Stimulated activated CD4-positive, alpha-beta T cell treated with anti-CD3 and anti-CD28 coated beads, TNF-alpha, amount 100 ng/mL, for 1 hour (primary cell): ENCODE measurements at regions not wholly inside any gene's neighbourhood (a gene's known extent, or its start where the extent isn't known, plus 50 kb on each side); places are given as distances from the start of the nearest gene placed in this dataset.
"Not testable (repeated sequence)": the region's sequence is repeated elsewhere in the genome, so short reads cannot be mapped to it uniquely, and the experiment has no call there.

ENCODE experiments used
- DNase-seq, 3 donors: peaks; one replicate each; pipeline ENCODE4 v3.0.0-alpha.2; 2020; ENCODE audit warnings: low read depth in 3 of 3, low spot score in 1 of 3

DNA sequence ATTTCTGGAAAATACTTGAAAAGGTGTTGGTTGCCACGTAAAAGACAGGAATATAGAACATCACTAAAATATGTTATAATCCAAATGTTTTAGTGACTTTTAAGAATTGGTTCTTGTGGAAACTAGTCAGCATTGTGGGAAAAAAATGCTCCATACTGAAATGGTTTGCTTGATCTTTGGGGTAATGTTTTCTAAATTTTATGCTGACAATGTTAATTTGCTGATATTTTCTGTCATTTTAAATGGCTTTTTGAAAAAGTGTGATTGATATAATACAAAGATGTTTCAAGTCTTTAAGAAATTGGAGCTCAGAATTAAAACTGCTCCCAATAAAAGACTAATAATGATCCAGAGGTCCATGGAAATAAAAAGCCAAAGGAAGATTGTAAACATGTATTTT is 610.9 kb downstream of the ADGRL2 start:
- DNase-seq: no peak

DNA sequence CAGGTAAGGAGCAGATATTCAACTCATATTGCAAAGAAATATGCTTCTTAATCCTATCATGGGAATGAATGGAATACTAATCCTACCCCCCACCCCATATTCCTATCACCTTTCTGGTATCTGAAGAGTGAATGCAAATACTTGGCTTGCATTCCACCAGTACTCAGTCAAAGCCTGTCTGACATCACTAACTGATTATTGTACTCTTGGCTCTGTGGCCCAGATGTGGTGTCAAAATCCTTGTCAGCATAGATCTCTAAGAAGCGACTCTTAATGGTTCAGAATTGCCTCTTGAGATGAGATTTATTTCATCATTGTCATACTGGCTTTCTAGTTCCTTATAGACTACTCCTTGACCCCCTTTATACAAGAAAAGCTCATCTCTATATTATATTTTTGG is 604.6 kb downstream of the ADGRL2 start:
- DNase-seq: no peak

DNA sequence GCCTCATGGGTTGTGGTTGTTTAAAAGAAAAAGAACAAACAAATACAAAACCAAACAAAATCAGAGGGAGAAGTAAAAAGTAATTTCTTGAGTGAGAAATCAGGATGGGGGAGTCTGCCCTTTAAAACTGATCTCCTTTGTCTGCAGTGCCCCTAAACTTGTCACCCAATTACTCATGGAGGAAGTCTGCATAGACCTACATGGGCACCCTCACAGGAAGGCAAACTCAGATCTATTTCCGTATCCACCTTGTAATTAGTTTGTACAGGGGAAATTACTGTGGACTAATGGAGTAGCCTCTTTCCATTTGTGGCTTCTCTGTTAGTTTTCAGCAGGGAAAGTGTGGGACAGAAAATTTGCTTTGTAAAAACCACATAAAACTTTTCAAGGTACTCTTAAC is 600.4 kb downstream of the ADGRL2 start:
- DNase-seq: no peak

DNA sequence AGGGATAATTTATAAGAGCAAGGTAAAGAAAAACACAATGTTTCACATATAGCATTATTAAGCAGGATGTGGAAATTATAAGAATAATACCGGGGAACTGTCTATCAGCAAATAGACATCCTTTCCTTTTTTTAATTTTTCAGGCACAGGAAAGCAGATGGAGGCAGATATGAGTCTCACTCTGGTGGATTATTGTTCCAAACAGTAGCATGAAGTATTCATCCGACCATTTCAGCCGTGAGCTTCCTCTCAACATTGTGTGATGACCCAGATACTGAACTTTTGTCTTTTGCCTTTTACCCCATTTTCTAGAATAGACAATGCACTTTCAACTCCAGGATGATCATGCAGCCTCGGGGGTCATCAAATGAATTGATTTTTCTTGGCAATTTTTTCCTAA is 599.8 kb downstream of the ADGRL2 start:
- no peak for DNase-seq

DNA sequence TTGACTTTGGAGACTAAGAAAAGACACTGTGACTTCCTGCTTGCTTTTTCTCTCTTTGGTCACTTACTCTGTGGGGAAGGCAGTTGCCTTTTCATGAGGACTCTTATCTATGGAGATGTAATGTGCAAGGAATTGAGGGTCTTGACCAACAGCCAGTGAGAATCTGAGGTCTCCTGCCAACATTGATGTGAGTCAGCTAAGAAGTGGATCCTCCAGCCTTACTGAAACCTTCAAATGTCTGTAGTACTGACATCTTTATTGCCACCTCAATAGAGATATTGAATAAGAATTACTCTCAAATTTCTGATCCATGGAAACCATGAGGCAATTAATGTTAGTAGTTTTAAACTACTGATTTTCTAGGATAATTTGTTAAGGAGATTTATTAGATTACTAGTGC is 598.4 kb downstream of the ADGRL2 start:
- no peak for DNase-seq

DNA sequence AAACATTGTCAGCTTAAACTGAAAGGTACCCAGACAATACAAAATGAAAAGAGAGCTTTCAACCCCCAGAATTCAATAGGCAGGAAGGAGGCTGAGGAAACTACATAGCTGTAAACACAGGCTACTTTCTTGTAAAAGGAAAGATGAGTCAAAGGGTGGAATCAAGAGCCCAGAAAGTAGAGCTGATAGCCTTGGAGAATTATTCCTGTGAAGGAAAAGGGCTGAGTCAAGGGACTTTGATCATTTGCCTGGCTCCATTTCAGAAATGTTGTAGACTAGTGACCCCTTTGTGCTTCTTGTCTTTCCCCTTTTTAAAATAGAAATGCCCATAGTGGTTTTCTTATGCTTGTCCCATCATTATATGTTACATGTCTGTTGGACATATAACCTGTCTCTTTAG is 597.6 kb downstream of the ADGRL2 start:
- no peak for DNase-seq

DNA sequence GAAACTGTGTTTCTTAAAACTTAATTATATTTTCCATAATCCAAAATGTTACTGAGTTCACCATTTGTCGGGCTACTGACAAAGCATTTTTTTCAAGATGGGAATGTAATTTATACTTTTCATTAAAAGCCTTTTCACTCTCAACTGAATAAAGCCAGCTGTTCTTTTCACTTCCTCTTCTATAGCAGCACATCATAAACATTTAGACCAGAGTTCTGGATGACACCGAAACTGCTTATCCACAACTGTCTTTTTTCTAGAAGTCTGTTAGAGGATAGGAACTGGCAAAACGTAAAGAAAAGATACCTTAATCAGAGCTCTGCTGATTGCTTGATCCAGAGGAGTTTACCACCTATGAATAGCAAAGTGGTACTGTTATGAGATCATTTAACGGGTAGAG is 594.7 kb downstream of the ADGRL2 start:
- no peak for DNase-seq

DNA sequence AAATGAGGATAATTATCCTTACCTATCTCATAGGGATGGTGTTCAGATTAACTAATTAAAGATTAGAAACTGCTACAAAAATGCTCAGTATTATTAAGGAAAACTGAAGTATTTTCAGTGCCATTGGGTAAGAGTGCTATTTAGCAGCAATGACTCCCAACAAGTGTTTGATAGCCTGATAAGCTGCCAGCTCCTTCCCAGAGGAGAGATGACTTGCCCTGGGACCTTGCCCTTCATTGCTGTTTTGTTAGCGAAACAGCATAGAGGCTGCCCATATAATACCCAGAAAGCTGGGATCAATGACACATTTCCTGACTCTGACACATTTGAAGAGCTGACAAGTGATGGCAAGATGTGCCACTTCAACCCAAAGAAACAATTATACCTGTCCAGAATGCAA is 592.2 kb downstream of the ADGRL2 start:
- DNase-seq: no peak

DNA sequence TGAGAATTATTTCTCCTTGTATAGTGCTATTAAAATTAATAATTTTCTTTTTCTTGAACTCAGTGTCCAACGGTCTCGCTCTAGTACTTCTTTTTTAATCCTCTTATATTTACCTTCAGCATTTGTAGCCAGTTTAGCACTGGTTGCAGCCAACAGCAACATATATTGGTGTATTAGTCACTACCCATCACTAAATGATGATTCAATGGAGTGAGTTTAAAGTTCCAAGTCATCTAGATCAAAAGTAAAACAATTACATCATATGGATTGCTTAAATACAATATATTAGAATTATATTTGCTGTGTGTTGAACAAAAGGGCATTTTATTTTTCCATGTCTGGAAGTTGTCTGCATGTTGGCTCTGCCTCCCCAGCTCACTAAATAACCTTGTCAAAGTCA is 591.8 kb downstream of the ADGRL2 start:
- no peak for DNase-seq

DNA sequence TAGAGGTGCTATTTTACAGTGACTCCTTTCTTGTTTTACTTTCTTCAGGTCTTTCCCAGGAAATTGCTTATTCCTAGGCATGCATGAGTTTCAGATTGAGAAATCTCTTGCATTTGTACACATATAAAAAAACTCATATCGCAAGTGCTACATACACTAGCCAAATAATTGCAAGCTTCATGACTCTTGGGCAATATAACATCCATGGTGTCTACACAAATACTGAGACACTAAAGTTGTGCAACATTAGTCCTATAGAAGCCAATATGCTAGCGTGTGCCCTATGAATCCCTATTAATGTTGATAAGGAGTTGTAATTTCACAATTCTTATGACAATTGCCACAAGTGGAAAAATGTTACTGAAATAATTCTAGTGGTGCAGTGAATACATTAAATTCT is 591.0 kb downstream of the ADGRL2 start:
- no peak for DNase-seq

DNA sequence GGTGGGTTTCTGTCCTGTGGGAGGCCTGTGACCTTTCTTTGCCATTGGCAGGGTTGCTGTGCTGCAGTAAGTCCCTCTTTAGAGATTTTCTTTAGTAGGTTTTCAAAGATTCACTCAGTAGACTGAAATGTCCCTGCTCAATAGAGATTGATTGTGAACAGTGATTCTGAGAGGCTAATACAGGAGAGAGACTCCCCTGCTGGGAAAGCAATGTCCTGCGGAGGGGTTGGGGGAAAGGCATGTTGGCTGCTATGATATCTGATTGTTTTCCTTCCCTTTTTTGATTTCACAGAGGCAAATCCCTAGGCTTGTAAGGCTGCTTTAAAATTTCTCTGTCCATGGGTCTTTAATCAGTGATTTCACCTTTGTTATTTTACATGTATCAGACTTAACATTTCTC is 589.9 kb downstream of the ADGRL2 start:
- no peak for DNase-seq

DNA sequence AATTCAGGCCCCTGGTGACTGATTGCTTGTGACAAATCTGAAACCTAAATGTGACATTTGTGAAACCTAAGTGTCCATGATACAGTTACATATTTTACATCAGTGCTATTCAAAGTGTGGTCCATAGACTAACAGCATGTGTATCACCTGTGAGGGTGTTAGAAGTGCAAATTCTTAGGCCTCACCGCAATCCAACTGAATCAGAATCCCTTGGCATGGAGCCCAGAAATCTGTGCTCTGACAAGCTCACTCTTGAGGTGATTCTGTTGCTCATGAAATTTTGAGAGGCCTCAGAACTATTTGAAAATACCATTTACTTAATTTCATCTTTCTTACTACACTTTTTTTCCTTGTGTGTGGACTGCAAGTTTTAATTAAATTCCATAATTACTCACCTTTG is 587.9 kb downstream of the ADGRL2 start:
- DNase-seq: no peak

DNA sequence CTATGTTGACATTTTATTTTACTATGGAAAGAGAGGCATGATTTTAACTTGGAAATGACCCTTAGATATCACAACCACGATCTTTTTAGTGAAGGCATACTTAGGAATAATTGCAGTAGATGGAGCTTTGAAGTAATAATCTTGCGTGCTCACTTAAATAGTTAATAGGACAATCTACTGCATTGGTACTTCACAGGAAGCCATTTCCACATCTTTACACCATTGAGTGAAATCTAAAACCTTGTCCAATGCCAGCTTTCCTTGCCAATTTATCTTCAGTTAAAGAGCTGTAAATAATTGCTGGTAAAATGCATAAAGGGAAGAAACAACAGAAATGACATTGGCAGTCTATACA is 586.3 kb downstream of the ADGRL2 start:
- DNase-seq: no peak

DNA sequence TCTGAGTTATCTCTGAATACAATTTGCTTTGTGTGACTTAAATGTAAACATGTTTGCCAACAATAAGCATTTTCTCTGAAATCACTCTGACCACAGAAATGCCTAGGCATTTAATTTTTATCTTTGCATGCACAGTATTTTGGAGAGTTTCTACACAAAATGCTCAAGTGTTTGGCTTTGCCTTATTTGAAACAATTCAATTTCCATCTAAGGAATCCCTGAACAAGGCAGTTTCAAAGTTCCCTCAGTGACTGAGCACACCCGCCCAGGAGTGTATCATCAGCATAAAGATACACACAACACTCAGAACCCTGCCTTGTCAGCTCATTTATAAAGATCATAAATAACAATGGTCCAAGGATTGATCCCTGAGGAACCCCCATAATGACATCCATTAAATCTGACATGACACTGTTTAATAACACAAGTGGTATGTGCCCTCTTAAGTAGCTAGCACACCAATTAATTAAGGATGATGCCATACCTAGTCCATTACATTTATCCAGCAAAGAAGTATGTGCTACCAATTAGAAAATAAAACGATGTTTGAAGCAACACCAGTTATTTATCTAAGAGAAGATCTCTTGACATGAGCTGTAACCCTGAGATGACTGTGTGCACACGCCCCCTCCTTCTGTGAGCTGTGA is 585.8 kb downstream of the ADGRL2 start:
- no peak for DNase-seq

DNA sequence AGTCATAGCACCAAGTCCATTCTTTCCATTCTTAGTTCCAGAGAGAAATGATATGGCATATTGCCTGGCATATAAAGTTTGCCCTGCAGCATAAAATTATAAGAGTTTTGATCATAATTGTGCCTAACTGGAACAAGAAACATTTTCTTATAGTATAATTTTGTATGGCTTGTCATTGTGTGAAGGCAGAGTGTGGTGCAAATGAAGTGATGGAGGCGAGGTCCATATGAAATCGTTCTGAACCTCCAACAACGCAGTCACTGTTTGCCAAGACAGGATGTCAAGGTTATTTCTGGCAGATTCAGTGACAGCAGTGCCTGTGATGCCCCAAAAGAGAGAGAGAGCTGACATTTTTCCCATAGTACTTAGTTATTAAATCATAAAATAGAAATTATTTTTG is 584.0 kb downstream of the ADGRL2 start:
- no peak for DNase-seq

DNA sequence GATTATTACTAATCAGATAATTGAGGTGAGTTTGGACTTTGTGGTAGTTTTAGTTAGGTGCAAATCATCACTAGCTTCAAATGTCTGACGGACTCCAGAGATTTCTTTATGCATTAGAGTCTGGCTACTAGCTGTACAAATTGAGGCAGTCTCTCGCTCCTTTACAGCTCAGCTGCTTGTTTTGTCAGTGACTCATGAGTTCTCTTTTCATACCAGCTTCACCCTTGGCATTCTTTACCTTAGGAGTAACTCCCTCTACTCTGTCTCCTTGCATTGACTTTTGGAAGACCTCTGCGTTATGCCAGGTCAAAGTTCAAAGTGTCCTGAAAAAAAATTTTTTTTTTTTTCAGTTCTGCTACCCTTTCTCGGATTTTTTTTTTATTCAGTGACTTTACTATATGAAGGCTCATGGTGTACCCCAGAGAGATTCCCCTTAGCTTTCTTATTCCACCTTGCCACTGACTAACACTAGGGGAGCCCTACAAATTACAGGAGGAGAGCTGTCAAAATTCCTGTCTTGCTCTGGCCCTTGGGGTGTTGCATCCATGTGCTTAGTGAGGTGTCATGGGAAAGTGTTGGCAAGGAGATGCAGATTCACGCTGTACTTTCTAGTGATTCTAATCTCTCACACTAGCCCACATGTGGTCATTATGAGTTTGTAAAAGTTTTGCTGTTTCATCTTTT is 576.6 kb downstream of the ADGRL2 start:
- no peak for DNase-seq

DNA sequence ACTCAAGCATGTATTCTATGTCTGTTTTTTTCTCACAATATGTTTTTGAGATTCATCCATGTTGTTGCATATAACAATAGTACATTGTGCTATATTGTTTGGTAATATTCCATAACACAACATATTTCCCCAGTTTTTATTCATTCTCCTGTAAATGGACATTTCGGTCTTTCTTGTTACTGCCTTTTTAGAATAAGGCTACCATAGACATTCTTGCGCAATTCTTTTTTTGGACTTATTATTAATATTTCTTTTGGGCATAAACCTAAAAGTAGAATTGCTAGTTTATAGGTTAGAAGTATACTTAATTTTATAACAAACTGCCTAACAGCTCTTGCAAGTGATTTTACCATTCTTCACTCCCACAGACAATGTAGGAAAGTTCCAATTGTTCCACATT is 573.0 kb downstream of the ADGRL2 start:
- DNase-seq: no peak

DNA sequence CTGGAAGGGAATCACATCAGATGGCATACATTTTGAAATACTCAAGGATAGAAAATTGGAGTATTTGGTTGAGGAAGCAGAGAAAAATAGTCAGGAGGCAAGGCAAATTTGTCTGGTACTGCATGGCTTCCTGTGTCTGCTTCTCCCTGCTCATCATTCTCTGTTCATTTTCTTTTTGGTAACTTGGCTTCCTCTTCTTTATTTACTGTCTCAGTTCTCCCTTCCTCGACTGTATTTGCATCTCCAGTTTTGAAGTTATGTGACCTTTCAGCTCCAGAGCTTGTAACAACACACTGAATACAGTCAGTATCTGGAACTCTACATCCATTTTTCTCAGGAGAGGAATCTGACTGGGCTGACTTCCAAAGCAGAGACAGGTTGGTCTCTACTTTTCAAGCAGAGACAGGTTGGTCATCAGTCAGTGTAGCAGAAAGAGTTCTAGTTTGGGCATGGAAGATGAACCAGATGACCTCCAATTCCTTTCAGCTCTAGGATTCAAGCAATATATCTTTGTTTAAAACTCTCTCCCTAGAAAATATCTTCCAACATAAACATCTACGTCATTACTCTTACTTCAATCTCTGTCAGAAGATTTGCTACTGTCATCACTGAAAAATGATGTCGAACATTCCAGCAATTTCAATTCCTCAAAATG is 571.2 kb downstream of the ADGRL2 start:
- DNase-seq: no peak

DNA sequence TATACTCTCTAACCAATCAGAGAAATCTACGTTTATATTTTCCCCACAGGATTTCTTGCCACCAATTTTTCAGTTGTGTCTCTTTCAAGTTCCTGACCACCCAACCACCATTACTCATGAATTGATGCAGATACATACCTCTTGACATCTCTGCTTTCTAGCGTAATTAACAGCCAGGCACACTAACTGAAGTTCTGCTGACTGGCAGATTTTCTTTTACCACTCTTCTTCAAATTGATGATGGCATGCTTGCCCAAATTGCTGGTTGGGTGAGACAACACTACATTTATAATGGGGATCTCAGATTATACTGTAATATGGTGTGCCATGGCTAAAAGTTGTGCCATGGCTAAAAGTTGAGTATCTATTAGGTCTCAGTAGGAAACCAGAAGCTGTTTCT is 566.7 kb downstream of the ADGRL2 start:
- no peak for DNase-seq

DNA sequence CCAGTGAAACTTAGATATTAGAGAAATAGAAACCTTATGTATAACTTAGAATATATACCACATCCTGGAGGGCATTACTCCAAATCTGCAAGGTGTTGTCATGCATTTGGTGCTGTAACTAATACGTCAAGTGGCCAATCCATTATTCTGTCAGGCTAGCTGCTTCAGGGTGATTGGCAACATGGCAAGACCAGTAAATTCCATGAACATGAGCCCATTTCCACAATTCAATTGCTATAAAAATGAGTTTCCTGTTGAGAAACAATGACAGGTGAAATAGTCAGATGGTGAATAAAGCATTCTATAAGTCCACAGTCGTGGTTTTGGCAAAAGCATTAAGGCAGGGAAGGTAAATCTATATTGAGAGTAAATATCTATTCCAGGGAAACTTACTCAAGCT is 566.0 kb downstream of the ADGRL2 start:
- no peak for DNase-seq

DNA sequence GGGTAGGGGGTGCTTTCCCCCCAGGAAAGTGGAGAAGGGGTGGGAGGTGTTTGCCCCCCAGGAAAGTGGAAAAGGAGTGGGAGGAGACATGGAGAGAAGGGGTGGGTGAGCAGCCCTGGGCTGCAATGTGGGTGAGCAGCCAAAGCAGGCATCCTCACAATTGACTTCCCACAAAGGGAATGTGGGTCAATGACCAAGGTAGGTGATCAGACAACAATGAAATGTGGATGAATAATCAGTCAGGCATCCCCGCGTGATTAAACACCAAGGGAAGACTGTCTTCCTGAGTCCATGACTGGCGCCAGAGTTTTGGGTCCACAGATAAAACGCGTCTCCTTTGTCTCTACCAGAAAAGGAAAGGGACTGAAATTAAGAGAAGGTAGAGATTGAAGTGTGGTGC is 558.8 kb downstream of the ADGRL2 start:
- not testable (repeated sequence) for DNase-seq

DNA sequence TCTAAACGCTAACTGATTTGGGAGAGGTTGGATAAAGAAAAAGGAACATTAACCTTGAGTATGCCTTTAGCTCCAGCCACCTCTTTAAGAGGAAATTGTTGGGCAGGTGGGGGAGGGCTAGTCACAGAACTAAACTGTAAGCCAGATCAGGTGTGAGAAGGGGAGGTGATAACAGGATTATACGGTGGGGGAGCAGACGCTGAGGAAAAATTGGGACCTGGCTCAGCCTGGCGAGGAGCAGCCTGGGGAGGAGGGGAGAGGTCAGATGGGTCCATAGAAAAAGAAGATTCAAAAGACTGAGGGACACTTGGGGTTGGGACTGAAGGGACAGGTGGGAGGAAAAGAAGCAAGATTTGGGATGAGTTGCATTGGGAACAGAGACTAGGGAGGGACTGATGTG is 558.0 kb downstream of the ADGRL2 start:
- not testable (repeated sequence) for DNase-seq

DNA sequence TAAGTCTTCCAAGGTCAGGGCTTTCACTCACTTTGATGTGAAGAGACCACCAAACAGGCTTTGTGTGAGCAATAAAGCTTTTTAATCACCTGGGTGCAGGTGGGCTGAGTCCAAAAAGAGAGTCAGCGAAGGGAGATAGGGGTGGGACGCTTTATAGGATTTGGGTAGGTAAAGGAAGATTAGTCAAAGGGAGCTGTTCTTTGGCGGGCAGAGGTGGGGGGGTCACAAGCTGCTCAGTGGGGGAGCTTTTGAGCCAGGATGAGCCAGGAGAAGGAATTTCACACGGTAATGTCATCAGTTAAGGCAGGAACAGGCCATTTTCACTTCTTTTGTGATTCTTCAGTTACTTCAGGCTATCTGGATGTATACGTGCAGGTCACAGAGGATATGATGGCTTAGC is 553.8 kb downstream of the ADGRL2 start:
- DNase-seq: not testable (repeated sequence)
